HG03066 (cell line): ENCODE measurements at regions not wholly inside any gene's neighbourhood (a gene's known extent, or its start where the extent isn't known, plus 50 kb on each side); places are given as distances from the start of the nearest gene placed in this dataset.
"Not testable (repeated sequence)": the region's sequence is repeated elsewhere in the genome, so short reads cannot be mapped to it uniquely, and the experiment has no call there.

Experiments
- ATAC-seq: cut with Tn5 transposase; IDR thresholded peaks from one replicate; pipeline ENCODE4 v1.9.1; 2021; ENCODE audit warnings: low read depth; ENCODE audit not compliant: unreplicated experiment

DNA sequence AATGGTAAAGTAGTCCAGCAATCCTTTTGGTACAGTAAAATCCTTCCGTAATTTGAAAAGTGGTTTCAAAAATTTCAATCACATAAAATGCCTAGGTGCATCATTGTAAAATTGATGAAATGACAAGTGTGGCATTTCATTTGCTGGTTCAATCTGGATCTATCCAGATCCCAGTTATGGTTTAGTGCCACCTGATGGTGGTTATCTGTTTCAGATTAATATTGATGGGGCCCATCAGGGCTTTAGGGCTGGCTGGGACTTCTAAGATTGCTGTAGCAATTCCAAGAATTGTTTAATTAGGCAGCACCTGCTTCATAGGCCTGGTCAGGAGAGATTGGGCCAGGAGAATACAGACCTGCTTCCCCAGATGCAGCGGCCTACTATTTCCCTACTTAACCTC is 55.5 kb upstream of the PIK3C3 start:
- no peak for ATAC-seq

DNA sequence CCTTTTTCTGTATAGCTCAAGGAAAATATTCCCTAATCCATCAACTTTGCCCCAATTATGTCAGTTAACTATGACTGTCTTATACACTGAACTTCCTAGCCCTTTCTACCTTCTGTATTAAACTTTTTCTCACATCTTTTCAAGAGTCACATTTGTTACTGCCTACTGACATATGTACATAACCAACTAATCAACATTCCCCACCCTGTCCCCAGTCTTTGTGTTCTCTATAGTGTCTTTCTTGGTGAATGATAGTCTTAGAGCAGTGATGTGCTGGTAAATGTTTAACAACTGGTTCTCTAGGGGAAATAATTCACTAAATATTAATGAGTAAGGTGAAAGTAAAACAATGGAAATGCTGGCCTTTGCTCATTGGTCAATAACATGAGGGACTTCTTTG is 61.6 kb upstream of the PIK3C3 start:
- ATAC-seq = no peak

DNA sequence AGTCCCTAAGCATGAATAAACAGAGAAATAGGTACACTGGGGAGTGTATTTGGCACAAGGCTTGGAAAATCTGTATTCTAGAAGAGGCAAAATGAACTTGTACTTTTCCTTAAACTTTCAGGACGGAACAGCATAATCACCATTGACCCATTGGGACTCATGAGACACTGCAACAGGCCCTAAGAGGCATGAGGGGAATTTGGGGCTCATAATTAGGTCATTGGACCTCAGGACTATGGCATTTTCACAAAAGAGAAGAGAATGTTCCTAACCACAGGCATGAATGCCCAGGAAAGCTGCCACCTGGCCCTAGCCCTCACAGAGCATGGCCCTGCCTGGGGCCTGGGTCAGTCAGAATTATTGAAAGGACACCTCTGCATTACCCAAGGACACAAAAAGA is 67.9 kb upstream of the PIK3C3 start:
- ATAC-seq = no peak

DNA sequence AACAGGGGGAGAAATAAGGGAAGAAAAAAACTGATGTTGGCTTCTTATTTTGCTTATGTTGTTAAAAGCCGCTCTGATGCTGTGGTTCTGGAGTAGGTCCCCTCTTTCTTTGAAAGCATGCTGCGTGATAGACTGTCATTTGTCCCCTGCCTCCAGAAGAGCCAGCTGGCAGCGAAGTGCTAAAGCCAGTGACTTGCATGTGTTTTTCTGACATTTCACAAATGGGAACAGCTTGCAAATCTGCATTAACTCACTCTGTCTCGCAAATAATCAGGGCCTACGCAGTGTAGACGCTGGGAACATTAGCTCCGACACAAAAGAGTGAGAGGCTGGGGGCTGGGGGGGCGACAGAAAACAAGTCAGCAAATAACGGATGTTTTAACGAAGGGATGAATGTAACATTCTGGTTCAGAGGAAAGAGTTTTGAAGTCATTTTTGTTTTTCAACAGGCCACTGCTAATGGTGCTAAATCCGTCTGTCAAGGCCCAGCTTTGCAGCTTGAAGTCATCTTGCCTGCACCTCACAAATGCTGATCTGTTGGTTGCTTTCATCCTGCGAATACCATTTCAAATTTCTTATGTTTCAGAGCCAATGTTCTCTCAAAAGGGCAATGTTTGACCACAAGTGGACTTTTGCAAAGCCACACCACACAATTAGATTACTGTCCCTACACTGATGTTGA is 68.8 kb upstream of the PIK3C3 start:
- no peak for ATAC-seq

DNA sequence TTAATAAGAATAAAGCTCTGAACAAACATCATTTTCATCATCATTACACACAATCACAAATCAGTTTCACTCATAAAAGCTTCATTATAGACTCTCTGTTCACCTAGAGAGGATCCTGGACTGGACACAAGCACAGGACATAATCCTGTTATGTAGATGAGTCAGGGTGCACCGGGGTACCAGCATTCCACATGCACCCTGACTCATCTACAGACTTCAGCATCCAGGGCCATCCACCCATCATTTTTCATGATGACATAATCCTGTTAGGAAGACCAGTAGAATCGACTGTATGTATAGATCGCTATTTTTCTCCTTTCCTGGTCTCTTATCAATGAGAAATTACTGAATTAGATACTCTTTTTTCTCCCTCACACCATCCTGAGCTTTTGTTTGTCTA is 73.7 kb upstream of the PIK3C3 start:
- ATAC-seq = no peak

DNA sequence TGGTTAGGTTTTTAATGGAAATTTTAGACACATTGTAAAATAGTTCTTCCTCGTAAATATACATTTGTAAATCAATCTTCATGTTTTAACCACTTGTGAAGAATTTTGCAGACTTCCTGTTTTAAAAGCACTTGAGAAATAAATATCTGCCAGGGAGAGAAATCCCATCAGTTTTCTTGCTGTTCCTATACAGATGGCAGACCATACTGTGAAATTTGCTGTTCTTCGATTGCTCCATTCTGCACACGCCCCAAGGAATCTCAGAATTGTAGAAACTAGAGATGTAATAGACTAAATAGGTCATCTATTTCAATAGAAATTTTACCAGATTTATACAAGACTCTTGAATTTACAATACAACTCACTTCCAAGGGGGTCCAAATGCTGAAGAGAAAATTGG is 75.8 kb upstream of the PIK3C3 start:
- ATAC-seq = no peak

DNA sequence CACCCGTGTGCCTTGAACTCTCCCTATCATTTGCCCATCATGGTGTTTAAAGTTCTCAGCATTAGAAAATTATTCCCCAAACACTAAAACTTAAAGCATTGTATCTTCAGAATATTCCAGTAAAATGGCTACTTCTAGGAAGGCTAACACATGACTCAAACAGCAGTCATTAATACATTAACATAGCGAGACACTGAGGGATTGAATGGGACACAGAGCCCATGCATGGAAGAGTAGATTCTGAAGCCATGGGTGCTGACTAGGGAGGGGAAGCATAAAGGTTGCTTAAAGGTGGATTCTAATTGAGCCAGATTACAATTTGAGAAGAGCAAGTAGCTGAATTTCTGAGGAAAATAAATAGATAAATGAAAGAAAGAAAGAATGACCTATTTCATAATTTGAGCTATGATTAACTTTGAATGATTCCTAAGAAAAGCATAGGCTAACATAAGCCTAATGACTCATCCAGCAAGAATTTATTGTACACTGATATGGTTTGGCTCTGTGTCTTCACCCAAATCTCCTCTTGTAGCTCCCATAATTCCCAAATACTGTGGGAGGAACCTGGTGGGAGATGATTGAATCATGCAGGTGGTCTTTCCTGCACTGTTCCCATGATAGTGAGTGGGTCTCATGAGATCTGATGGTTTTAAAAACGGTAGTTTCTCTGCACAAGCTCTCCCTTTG is 79.8 kb upstream of the PIK3C3 start:
- ATAC-seq = no peak

DNA sequence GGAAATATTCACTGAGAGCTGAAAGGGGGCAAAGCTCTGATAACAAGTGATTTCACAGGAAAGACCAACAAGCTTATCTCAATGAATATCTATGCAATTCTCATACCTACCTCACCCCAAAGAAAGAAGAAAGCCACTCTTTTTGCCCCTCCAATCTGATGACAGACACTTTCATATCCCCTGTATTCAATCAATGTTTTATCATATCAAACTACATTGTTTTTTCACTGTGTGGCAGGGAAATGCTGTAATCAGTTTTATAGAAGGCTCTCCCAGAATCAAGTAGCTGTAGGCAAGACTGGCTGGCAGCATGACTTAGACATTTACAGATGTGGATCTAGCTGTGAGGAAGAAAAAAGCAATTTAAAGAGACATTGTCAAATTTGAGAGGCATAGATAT is 81.3 kb upstream of the PIK3C3 start:
- ATAC-seq = no peak

DNA sequence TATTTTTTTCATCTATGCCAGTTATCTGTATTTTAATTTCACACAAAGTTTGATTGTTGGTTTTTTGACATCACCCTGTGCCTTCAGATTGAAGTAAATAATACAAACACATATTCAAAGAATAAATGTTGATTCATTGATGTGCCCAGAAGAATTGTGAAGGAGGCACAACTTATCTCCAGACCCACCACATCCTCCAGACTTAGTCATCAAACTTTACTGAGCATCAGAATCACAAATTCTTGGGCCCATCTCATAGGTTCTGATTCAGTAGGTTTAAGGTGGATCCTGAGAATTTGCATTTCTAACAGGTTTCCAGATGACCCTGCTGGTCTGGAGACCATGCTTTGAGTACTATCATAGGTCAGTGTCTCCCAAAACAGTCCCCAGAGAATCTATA is 82.8 kb upstream of the PIK3C3 start:
- ATAC-seq = no peak

DNA sequence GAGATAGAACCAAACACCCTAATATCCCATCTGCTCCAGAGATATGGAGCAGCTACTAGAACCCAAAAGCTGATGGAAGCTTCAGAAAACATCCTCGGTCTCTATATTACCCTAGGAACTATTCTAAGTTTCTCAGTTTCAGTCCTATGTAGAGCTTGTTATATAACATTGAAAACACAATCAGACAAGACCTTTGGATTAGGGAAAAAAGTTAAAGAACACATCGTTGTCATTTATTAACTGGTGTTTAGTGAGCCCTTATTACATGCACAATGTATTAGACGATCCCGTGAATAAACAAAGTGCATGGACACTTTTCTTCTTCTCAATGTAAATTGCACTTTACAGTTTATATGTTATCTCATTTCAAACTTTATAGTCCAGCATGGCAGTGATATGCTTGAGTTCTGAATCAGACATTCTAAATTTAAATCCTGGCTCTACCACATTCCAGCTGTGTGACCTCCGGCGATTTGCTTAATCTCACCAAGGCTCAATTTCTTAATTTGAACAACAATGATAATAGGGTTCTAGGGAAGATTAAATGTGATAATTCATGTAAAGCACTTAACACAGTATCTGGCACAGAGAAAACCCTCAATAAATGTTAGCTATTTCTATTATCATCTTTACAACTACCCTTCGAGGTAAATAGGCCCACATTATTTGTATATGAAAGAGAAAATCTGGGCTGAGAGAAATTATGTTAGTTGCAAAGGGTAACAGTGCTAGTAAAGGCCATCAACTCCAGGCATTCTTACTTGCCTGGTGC is 83.6 kb upstream of the PIK3C3 start:
- no peak for ATAC-seq

DNA sequence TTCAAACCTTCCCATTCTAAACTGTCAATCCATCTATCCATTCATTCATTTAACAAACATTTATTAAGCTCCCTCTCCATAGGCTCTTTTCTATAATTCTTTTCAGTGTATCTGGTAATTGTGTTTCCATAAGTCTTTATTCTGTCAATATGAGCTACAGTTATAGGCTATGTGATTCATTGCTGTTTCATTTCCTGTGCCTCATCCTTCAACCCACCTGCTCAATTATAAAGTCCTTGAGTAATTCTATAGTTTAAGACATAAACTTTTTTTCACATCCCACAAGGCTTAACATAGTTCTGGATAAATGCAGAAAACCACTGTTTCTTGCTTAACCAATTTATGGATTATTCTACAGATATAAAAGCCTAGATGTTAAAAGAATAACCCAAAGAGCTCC is 84.2 kb upstream of the PIK3C3 start:
- no peak for ATAC-seq

DNA sequence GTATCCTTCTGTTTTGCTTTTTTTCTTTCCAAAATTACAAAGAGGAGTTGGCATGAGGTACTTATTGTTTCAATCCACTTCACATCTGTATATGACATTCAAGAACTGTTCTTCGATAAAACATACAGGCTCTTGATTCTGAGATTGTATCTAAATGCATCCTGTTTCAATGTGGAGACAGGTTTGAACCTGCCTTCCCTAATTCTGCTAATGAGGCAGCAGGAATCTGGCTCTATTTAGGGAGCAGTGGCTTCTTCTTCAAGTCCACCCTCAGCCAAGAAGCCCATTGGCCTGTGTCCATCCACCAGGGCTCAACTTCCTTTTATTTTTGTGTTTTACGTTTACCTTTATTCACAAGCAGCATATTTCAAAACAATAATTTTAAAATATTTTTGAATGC is 84.8 kb upstream of the PIK3C3 start:
- no peak for ATAC-seq

DNA sequence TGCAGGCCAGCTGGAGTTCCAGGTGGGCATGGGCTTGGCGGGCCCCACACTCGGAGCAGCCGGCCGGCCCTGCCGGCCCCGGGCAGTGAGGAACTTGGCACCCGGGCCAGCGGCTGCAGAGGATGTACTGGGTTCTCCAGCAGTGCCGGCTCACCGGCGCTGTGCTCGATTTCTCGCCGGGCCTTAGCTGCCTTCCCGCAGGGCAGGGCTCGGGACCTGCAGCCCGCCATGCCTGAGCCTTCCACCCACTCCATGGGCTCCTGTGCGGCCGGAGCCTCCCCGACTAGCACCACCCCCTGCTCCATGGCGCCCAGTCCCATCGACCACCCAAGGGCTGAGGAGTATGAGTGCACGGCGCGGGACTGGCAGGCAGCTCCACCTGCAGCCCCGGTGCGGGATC is 89.2 kb upstream of the PIK3C3 start:
- ATAC-seq = not testable (repeated sequence)

DNA sequence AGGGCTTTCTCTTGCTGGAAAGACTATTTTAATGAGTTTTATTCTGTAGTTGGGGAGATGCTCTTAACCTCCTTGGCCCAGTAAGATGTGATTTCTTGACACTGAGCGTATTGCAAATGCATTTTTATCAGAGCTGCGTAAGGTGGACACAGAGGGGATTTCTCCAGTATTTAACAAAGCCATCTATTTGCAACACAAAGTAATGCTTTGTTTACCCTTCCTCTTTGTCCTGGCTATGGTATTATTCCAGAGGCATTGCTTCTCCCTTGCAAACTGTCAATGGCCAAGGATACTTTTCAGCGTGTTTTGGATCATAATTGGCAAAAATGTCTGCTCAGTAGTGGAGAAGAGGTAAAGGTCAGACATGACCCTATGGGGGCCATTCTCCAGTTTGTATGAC is 90.8 kb upstream of the PIK3C3 start:
- ATAC-seq = no peak

DNA sequence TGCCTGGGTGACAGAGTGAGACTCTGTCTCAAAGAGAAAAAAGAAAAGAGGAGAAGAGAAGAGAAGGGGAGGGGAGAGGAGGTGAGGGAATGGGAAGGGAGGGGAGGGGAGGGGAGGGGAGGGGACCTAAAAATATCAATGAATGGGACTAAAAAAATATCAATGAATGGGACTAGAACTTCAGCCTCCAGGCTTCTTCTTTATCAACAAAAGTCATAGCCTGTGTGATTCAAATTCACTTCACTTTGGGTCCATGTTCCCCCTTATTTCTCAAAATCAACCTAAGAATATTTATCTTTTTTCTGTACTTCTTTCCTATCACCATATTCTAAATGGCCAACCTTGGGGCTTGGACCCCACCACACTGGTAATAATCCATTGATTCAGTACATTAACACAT is 92.1 kb upstream of the PIK3C3 start:
- no peak for ATAC-seq

DNA sequence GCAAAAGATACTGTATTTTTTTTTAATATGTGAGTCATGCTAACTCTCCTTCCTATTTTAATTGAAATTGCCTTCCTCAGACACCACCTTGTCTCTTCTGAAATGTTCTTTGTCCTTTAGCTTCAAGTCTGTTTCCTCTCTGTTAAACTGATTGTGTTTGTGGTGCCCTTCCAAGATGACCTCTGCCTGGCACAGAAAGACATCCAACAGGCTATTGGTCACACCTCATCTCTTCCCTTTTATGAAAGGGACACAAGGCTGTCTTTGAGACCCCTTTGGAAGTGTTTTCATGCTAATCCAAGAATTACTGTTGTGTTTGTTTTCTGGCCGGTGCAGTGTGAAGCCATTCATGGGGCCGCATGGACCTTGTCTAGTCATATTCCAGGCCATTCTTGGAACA is 94.0 kb upstream of the PIK3C3 start:
- no peak for ATAC-seq

DNA sequence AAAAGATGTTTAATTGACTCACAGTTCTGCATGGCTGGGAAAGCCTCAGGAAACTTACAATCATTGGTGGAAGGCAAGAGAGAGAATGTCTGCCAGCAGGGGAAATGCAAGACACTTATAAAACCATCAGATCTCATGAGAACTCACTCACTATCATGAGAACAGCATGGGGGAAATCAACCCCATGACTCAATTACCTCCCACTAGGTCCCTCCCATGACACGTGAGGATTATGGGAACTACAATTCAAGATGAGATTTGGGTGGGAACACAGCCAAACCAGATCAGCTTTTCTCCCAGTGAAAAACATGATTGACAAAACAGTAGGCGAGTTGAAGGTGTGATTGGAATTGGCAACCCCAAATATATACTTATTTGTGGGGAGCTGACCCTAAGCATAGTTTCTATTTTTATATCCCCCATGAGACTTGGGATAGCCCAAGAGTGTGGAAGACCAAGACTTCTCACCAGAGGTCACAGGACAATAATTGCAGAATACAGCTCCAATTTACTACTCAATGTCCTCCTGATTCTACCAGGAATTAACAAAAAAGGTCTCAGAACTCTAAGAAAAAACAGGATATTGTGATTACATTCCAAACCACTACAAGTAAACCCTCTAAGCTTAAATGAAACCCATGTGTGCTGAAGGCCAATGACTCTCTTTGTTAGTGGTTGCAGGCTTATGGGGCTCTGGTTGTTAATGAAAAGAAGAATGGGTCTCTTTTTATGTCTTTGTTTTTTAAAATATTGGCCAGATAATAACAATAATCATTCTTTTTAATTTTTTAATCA is 96.1 kb upstream of the PIK3C3 start:
- no peak for ATAC-seq

DNA sequence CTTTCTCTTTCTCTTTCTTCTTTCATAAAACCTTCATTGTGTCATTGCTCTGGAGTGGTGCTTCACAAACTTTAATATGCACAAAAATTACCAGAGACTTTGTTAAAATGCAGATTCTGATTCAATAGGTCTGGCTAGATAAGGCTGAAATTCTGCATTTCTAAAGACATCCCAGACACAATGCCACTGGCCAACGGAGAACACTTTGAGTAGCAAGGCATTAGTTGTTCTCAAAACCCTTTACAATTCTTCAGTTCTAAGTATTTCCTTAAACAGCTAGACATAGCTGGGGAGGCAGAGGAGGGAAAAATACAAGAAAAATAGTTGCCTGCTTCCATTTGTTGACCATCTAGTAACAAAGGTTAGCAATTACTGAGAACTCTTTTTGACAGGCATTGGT is 101.8 kb upstream of the PIK3C3 start:
- no peak for ATAC-seq

DNA sequence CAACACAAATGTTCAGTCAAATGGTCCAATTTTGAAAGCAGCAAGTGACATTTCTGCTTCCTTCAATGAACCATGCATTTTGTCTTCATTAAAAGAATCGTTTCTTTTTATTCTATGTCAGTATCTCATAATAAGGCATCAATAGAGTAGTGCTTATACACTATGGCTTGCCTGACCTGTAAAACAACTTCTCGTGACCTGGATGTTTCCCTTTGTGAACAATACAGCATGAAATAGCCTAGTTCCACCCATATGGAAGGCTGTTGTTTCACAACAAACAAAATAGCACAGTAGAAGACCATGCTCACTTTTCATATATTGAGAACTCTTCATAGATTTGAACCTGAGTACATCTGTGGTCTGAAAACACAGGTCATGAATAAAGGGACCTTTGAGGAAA is 104.3 kb upstream of the PIK3C3 start:
- ATAC-seq = no peak

DNA sequence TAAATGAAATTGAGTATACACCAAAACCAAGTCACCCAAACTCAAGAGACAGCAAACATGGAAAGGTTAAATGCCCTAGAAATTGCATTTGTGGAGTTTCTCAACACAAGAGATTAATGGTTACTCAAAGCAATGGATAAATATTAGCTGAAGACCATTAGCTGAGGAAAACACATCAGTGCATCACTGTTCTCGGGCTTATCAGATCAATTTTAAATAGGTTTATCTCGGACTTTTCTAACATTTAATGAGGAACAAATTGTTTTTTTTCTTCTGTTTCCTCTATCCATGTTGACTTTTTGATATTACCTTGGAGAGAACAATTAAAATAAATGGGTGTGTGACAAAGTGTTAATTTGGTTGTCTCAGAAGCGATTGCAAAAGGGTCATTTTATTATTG is 105.4 kb upstream of the PIK3C3 start:
- ATAC-seq = no peak

DNA sequence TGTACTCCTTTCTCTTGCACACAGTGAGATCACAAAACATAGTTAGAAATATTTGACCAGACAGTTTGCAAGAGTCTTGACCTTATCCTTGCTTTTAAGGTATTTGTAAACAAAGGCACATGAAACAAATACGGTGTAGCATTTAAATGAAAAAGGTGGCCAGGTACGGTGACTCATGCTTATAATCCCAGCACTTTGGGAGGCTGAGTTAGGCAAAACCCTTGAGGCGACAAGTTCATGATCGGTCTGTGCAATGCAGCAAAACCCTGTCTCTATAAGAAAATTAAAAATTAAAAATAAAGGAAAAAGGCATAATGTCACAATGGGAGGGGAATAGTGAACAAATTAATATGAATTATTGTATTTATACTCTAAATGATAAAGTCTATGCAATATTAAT is 109.5 kb upstream of the PIK3C3 start:
- no peak for ATAC-seq
